Left ventricle myocardium inferior (tissue), 1 donor: ENCODE measurements at regions not wholly inside any gene's neighbourhood (a gene's known extent, or its start where the extent isn't known, plus 50 kb on each side); places are given as distances from the start of the nearest gene placed in this dataset.

Experiments used
- DNase-seq: peaks from one replicate; pipeline ENCODE4 v3.0.0-alpha.2; 2020
- H3K27ac ChIP-seq: fragments of 200-600 bp; replicated peaks from 2 replicates; pipeline ENCODE4 v1.8.0; 2021
- H3K27me3 ChIP-seq: fragments of 200-600 bp; 2 replicates; pipeline ENCODE4 v1.8.0; 2021; ENCODE audit warnings: low read depth
- H3K36me3 ChIP-seq: fragments of 200-600 bp; 2 replicates; pipeline ENCODE4 v1.8.0; 2021
- H3K4me1 ChIP-seq: fragments of 200-600 bp; 2 replicates; pipeline ENCODE4 v1.8.0; 2021
- H3K4me3 ChIP-seq: fragments of 200-600 bp; 2 replicates; pipeline ENCODE4 v1.8.0; 2021; ENCODE audit warnings: mild to moderate bottlenecking, moderate library complexity
- H3K9me3 ChIP-seq: fragments of 200-600 bp; replicated peaks from 2 replicates; pipeline ENCODE4 v1.8.0; 2021
- CTCF ChIP-seq: fragments of 200-600 bp; IDR thresholded peaks from 2 replicates; pipeline ENCODE4 v1.8.0; 2021; ENCODE audit warnings: antibody characterized with exemption, mild to moderate bottlenecking, borderline replicate concordance
- intact Hi-C: fragments of 100-400 bp; cut with micrococcal nuclease; formaldehyde crosslinking; loops from one replicate; pipeline ENCODE4 v1.11.0; 2022
- donor health status: DM: no; HTN: yes; CAD: no; lungs with severe emphysema.

- Histone ChIP-seq H3K4me1 (no peaks in the 10 kb centered on the region), H3K4me3 (no peak overlapping the region), H3K27me3 (no peaks in the 10 kb centered on the region), H3K9me3 (no peaks in the 10 kb centered on the region), H3K27ac (no peak overlapping the region), H3K36me3 (no peaks in the 10 kb centered on the region)
- DNase-seq, result no peak
- intact Hi-C loops, result no loop called here
- TF ChIP-seq CTCF, result no peak
These were observed 987.0 kb upstream of the MAP3K7 start for GRCh38 chr6:91573826-91574416.

- Histone ChIP-seq H3K27ac (no peak overlapping the region), H3K4me1 (no peaks in the 10 kb centered on the region), H3K27me3 (no peaks in the 10 kb centered on the region), H3K9me3 (no peaks in the 10 kb centered on the region), H3K36me3 (no peaks in the 10 kb centered on the region), H3K4me3 (no peak overlapping the region)
- intact Hi-C loops, result no loop called here
- TF ChIP-seq CTCF, result no peak
- DNase-seq, result no peak
These were observed 986.0 kb upstream of the MAP3K7 start for GRCh38 chr6:91572878-91573277.

- Histone ChIP-seq H3K4me3 (no peak overlapping the region), H3K4me1 (no peaks in the 10 kb centered on the region), H3K9me3 (peaks cover 9% of the 10 kb centered on the region), H3K36me3 (no peaks in the 10 kb centered on the region), H3K27ac (no peak overlapping the region), H3K27me3 (no peaks in the 10 kb centered on the region)
- intact Hi-C loops, result no loop called here
- no peak for TF ChIP-seq CTCF
- no peak for DNase-seq
These were observed 982.2 kb upstream of the MAP3K7 start for GRCh38 chr6:91569071-91569470.

GRCh38 chr6:91566467-91566866, 979.6 kb upstream of the MAP3K7 start:
- no peak for TF ChIP-seq CTCF
- no peaks in the 10 kb centered on the region for H3K36me3 ChIP-seq
- no peak for DNase-seq
- no peaks in the 10 kb centered on the region for H3K27me3 ChIP-seq
- intact Hi-C loops, result no loop called here
- no peak overlapping the region for H3K4me3 ChIP-seq
- H3K4me1 ChIP-seq, result no peaks in the 10 kb centered on the region
- H3K27ac ChIP-seq, result no peak overlapping the region
- H3K9me3 ChIP-seq, result peaks cover 16% of the 10 kb centered on the region

GRCh38 chr6:91565207-91565606, 978.3 kb upstream of the MAP3K7 start:
- Histone ChIP-seq H3K9me3 (peaks cover 24% of the 10 kb centered on the region), H3K36me3 (no peaks in the 10 kb centered on the region), H3K27me3 (no peaks in the 10 kb centered on the region), H3K4me3 (no peak overlapping the region), H3K4me1 (no peaks in the 10 kb centered on the region), H3K27ac (no peak overlapping the region)
- intact Hi-C loops, result no loop called here
- TF ChIP-seq CTCF, result no peak
- no peak for DNase-seq
